ENCODE measurements at regions not wholly inside any gene's neighbourhood (a gene's known extent, or its start where the extent isn't known, plus 50 kb on each side); places are given as distances from the start of the nearest gene placed in this dataset.

- DNase-seq (ENCODE audit: low read depth) = no peak
These were observed 50.4 kb upstream of the NEO1 start for GRCh38 chr15:73001840-73002239.

GRCh38 chr15:73000293-73000692 is 52.0 kb upstream of the NEO1 start:
- DNase-seq (ENCODE audit: low read depth) = no peak
- no peak overlapping the region for H3K4me3 ChIP-seq (ENCODE audit: low read depth, low read length)

More at GRCh38 chr15:73001840-73002239, 50.4 kb upstream of the NEO1 start:
- H3K4me3 ChIP-seq (ENCODE audit: low read depth, low read length) = no peak overlapping the region

- H3K4me3 ChIP-seq (ENCODE audit: low read depth, low read length) = no peak overlapping the region
- DNase-seq (ENCODE audit: low read depth) = no peak
These were observed 52.7 kb upstream of the NEO1 start for GRCh38 chr15:72999586-72999985.

GRCh38 chr15:72998681-72999466 is 53.4 kb upstream of the NEO1 start:
- DNase-seq (ENCODE audit: low read depth) = no peak
- no peak overlapping the region for H3K4me3 ChIP-seq (ENCODE audit: low read depth, low read length)

- no peak overlapping the region for H3K4me3 ChIP-seq (ENCODE audit: low read depth, low read length)
- DNase-seq (ENCODE audit: low read depth) = no peak
These were observed 54.0 kb upstream of the NEO1 start for GRCh38 chr15:72998226-72998625.

- DNase-seq (ENCODE audit: low read depth) = no peak
- no peak overlapping the region for H3K4me3 ChIP-seq (ENCODE audit: low read depth, low read length)
These were observed 56.4 kb upstream of the NEO1 start for GRCh38 chr15:72995849-72996248.

- DNase-seq (ENCODE audit: low read depth) = no peak
- H3K4me3 ChIP-seq (ENCODE audit: low read depth, low read length) = no peak overlapping the region
These were observed 57.6 kb upstream of the NEO1 start for GRCh38 chr15:72994534-72995177.

GRCh38 chr15:72992841-72993252 is 59.4 kb upstream of the NEO1 start:
- no peak for DNase-seq (ENCODE audit: low read depth)
- no peak overlapping the region for H3K4me3 ChIP-seq (ENCODE audit: low read depth, low read length)

- H3K4me3 ChIP-seq (ENCODE audit: low read depth, low read length) = no peak overlapping the region
- DNase-seq (ENCODE audit: low read depth) = no peak
These were observed 61.2 kb upstream of the NEO1 start for GRCh38 chr15:72991026-72991425.

GRCh38 chr15:72983801-72984545 is 68.3 kb upstream of the NEO1 start:
- DNase-seq (ENCODE audit: low read depth) = no peak
- H3K4me3 ChIP-seq (ENCODE audit: low read depth, low read length) = no peak overlapping the region

- DNase-seq (ENCODE audit: low read depth) = no peak
- no peak overlapping the region for H3K4me3 ChIP-seq (ENCODE audit: low read depth, low read length)
These were observed 69.5 kb upstream of the NEO1 start for GRCh38 chr15:72982714-72983113.

- no peak overlapping the region for H3K4me3 ChIP-seq (ENCODE audit: low read depth, low read length)
- no peak for DNase-seq (ENCODE audit: low read depth)
These were observed 71.6 kb upstream of the NEO1 start for GRCh38 chr15:72980661-72981060.

GRCh38 chr15:72979791-72980190 is 72.5 kb upstream of the NEO1 start:
- H3K4me3 ChIP-seq (ENCODE audit: low read depth, low read length) = no peak overlapping the region
- no peak for DNase-seq (ENCODE audit: low read depth)

- no peak for DNase-seq (ENCODE audit: low read depth)
- H3K4me3 ChIP-seq (ENCODE audit: low read depth, low read length) = no peak overlapping the region
These were observed 73.0 kb upstream of the NEO1 start for GRCh38 chr15:72979308-72979707.

GRCh38 chr15:72978223-72978622 is 74.0 kb upstream of the NEO1 start:
- DNase-seq (ENCODE audit: low read depth) = no peak
- no peak overlapping the region for H3K4me3 ChIP-seq (ENCODE audit: low read depth, low read length)

- no peak for DNase-seq (ENCODE audit: low read depth)
- H3K4me3 ChIP-seq (ENCODE audit: low read depth, low read length) = no peak overlapping the region
These were observed 79.9 kb upstream of the NEO1 start for GRCh38 chr15:72972362-72972761.

- no peak overlapping the region for H3K4me3 ChIP-seq (ENCODE audit: low read depth, low read length)
These were observed 80.5 kb upstream of the NEO1 start for GRCh38 chr15:72971766-72972165.

GRCh38 chr15:72970933-72971760 is 81.1 kb upstream of the NEO1 start:
- no peak for DNase-seq (ENCODE audit: low read depth)
- H3K4me3 ChIP-seq (ENCODE audit: low read depth, low read length) = no peak overlapping the region

More at GRCh38 chr15:72971766-72972165, 80.5 kb upstream of the NEO1 start:
- DNase-seq (ENCODE audit: low read depth) = no peak

- DNase-seq (ENCODE audit: low read depth) = no peak
- H3K4me3 ChIP-seq (ENCODE audit: low read depth, low read length) = no peak overlapping the region
These were observed 83.7 kb upstream of the NEO1 start for GRCh38 chr15:72968531-72968922.
